HEK293 (cell line): ENCODE measurements at regions not wholly inside any gene's neighbourhood (a gene's known extent, or its start where the extent isn't known, plus 50 kb on each side); places are given as distances from the start of the nearest gene placed in this dataset.

Experiments used
- CTCF ChIP-seq: fragments of 450-650 bp; formaldehyde crosslinking; IDR thresholded peaks from 2 replicates; pipeline ENCODE4 v1.5.1; 2016; ENCODE audit warnings: missing biosample characterization, missing genetic modification characterization
- REST ChIP-seq: fragments of 450-650 bp; formaldehyde crosslinking; IDR thresholded peaks from 2 replicates; pipeline ENCODE4 v1.5.1; 2016; ENCODE audit warnings: missing biosample characterization, missing genetic modification characterization
- TRIM28 ChIP-seq: IDR thresholded peaks from 2 replicates; pipeline ENCODE4 v1.6.1; 2011; ENCODE audit warnings: low read length, control low read depth, borderline replicate concordance
- ZBTB1 ChIP-seq: fragments of 450-650 bp; formaldehyde crosslinking; IDR thresholded peaks from 2 replicates; pipeline ENCODE4 v1.5.1; 2016; ENCODE audit warnings: missing biosample characterization, missing genetic modification characterization
- ZBTB10 ChIP-seq: fragments of 450-650 bp; formaldehyde crosslinking; IDR thresholded peaks from 2 replicates; pipeline ENCODE4 v1.5.1; 2016; ENCODE audit warnings: missing biosample characterization, missing genetic modification characterization
- ZSCAN16 ChIP-seq: fragments of 450-650 bp; formaldehyde crosslinking; IDR thresholded peaks from 2 replicates; pipeline ENCODE4 v1.5.1; 2016; ENCODE audit warnings: missing biosample characterization, missing genetic modification characterization

DNA sequence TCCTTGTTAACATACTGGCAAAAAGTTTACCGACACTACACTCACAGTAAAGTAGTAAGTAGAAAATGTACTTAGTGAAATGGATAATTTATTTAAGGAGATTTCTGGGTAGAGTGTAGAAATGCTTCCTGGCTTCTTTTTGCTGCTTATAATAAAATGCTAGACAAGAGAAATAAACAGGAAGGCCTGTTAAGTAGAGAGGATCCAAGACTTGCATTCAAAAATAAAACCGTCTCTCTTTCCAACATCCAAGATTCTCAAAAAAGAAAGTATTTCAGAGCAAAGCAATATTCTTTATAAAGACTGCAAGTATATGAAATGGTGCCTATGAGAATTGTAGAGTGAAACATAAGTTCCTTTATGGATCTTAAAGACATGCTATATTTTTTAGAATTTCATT is 77.0 kb upstream of the CNTN6 start:
- TF ChIP-seq ZSCAN16 (tag by site-specific recombination) (no peak), TRIM28 (no peak), CTCF (no peak), REST (tag by site-specific recombination) (no peak), ZBTB10 (tag by site-specific recombination) (no peak), ZBTB1 (tag by site-specific recombination) (no peak)
